T-helper 1 cell treated with Interleukin-12 subunit alpha and Interleukin-12 subunit beta and Interleukin-4 antibody, amounts not matched to agents 30 ng/mL and 1 ng/mL, for 36 hours (primary cell): ENCODE measurements at regions not wholly inside any gene's neighbourhood (a gene's known extent, or its start where the extent isn't known, plus 50 kb on each side); places are given as distances from the start of the nearest gene placed in this dataset.

Experiments used
- intact Hi-C: fragments of 100-400 bp; cut with micrococcal nuclease; formaldehyde crosslinking; loops from one replicate; pipeline ENCODE4 v1.15.1; 2024

DNA sequence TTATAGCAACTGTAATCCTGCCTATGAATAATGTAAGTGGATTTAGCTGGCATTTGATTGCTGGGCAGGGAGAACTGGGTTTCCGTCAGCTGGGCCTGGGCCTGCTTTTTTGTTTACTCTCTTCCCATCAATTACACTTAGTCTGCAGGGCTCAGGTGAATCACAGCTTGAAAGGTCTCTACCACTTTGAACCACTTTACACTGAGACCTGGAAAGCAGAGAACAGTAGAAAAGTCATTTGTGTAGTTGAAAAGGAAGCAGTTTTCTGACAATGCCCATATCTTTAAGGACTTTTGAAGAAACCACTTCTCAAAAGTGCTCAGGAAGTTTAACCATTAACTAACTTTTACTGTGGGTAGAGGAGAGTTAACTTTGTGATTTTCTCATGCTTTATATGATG, 315.4 kb upstream of the SASH1 start:
- intact Hi-C loops = no loop called here

DNA sequence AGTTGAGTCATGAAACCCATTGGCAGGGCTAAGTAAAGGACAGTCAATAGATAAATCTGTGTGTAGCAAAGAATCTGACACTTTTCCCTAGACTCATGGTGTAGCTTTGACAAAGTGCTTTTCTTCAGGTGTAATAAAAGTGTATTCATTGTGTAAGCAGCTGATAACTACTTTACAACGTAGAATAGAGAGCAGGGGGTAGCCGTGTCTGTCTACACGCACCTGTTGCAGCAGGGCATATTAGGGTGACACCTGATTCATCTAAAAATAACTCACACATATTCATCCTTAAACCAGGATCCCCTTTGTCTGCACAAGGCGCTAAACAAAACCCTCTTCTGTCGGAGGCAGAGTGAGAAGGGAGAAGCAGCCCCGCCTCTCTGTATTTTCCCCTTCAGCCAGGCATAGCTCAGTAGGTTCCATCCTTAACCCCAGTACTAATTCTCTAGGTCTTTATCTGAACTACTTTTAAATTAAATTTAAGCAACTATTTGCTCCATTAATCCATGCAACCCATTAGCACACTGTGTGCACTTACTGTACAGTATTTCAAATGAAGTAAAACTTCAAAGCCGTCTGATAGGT, 306.7 kb upstream of the SASH1 start:
- intact Hi-C loops = no loop called here

DNA sequence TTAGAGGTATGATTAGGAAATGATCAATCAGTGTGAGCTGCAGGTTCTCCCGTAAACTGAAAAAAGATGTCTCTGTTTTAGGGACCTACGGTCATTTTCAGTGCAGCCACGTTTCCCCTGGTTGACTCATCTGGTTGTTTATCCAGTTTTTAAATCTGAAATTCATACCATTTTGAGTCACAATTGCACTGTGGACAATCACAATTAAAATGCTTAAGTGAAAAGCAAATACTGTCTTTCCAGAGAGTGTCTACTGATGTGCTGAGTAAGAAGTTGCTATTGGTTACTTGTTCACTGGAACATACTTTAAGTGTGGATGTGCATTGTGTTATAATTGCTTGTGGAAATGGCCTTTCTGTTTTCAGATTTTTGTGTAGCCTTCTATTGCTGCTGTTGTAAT, 305.1 kb upstream of the SASH1 start:
- intact Hi-C loops = no loop called here

DNA sequence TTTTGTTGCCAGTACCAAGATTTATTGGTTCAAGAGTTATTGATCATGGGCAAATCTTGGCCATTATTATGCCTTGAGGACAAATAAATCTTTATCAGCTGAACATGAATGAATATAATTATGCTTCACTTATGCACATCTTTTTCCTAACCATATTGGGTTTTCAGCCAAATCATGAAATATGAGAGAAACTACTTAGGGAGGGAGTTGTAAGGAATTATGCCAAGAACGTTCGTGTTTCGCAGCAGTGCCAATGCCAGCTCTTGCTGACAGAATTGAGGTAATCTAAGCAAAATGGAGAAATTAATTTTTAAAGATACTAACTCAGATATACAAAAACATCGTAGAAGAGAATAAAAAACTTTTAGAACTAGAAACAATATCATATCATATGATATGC, 301.1 kb upstream of the SASH1 start:
- intact Hi-C loops = no loop called here

DNA sequence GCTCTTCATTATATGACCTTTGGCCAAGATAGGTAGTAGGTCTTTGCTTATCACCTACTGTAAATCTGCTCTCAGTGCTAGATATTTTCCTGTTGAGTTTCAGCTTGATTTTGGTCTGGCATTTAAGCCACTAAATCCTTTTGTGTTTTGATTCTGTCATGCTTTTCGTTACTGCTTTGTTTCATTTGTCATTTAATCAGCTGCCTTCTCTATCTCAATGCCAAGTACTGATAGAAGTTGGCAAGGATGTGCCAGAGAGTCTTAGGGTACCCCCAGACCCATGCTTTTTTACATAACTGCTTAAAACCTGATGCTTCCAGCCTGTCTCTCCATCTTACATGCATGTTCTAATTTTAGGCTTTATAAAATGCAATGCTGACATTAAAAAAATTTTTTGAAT, 300.1 kb upstream of the SASH1 start:
- intact Hi-C loops = no loop called here

DNA sequence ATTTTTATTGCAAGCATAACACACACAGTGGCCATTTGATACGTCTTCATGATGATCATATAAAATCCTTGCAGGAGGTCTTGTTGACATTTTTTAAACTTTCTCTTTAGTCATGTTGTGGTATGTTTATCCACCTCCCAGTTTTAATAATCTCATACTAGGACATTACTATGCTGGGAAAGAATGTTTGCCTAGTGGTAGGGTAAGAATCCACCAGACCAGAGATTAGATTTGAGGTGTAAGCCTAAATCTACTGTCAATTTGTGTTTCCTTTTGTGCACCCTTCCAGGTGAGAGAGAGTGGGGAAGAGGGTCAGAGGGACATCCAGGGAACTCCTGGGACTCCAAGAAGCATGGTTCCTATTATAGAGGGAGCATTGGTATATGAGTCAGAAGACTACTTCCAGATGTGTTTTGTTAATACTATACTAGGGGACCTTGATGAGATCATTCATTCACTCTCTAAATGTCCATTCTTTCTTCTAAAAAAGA, 298.3 kb upstream of the SASH1 start:
- intact Hi-C loops = no loop called here

DNA sequence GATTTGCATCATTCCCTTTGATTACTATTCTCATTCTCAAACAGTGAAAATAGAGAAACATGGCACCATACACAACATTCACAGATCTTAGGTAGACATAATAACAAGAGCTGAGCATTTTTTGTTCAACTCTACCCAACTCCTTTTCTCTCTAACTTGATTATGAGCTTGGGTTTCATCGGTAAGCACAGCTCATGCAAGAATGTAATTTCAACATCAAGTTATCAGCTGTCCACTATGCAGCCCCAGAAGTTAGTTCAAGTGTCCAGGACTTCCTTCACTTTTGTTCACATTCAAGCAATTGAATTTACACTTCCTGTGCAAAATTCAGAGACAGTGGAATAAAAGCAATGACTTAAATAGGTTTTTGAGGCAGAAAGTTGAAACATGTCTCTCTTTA, 297.7 kb upstream of the SASH1 start:
- intact Hi-C loops = no loop called here

DNA sequence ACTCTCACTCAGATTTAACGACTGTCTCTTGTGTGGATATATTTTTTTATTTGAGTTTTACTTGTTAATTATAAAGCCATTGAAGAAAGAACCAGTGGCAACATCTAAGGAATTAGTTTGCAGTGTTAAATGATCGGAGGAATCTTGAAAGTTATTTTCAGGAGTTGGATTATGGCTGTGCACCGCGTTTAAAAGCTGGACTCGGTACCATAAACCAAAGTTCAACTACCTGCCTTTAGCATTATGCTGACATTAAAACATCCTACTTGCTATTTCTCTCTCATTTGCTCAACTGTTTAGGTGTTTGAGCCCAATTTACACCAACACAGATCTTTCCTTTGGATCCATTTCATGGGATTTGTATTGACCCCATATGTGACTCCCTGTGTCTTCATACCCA, 289.4 kb upstream of the SASH1 start:
- intact Hi-C loops = no loop called here

DNA sequence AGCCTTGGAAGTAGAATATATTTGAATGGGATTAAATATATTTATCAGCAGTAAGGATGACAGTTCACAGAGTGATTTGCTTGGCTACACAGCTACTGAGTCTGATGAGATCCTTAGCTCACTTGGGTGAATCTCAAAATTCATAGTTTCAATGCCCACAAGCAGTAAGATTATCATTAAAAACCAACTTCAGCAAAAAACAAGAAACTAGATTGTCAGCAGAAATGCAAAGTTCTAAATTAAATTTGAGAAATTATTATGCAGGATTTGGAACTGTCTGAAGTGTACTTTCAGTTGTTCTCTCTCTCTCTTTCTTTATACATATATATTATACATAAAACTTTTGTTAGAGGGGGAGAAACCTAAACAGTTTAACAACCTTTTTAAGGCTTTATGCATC, 288.8 kb upstream of the SASH1 start:
- intact Hi-C loops = no loop called here

DNA sequence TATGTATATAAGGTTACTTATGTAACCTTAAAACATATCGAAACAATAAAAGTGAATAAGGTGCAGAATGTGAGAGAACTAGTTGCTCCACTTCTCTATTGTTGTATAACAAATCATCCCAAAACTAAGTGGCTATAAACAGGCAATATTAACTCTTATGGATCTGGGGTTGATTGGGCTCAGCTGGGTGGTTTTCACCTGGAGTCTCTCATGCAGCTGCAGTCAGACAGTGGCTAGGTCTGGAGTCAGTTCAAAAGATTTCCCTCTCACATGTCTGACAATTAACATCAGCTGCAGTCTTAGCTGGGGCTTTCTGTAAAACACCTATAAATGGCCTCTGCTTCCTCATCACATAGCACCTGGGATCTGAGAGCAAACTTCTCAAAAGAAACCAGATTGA, 288.4 kb upstream of the SASH1 start:
- intact Hi-C loops = no loop called here

DNA sequence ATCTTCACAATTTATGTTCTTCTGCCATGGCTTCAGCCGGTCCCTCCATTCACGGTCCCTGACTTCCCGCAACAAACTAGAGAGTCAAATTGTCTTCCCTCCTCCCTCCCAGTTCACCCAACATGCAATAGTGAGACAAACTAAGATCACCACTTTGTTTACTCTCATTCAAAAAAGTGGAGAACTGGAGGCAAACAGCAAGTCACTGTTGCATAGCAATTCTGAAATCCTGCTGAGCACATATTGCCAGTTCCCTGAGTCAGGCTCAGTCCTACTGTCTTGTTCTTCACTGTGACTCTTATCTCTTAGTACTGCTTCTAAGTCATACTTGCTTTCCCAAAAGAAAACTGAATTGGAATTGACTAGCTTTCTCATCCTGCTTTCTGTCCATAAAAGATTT, 287.2 kb upstream of the SASH1 start:
- intact Hi-C loops = no loop called here

DNA sequence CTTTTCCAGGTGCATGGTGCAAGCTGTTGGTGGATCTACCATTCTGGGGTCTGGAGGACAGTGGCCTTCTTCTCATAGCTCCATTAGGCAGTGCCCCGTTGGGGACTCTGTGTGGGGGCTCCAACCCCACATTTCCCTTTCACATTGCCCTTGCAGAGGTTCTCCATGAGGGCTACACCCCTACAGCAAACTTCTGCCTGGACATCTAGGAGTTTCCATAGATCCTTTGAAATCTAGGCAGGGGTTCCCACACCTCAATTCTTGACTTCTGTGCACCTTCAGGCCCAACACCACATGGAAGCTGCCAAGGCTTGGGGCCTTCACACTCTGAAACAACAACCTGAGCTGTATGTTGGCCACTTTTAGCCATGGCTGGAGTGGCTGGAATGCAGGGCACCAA, 282.8 kb upstream of the SASH1 start:
- intact Hi-C loops = no loop called here

DNA sequence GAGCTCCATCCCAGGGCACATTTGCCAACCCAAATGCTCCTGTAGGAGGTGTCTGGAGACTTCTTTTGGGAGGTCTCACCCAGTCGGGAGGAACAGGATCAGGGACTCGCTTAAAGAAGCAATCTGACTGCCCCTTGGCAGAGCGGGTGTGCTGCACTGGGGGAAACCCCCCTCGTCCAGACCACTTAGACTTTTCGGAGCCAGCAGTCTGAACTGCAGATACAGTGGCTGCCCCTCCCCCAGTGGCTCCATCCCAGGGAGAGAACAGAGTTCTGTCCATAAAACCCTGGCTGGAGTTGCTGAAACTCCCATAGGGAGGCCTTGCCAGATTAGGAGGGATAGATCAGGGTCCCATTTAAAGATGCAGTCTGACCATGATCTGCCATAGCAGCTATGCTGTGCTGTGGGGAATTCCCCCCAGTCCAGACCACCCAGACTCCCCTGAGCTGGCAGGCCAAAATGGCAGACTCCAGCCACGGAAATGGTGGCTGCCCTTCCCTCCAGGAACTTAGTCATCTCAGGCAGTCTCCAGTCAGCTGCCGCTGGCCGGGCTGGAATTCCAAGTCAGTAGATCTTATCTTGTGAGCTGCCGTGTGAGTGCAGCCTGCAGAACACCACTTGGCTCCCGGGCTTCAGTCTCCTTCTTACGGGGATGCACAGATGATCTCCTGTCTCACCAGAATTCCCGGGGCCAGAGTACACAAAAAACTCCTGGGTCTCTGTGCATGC, 278.1 kb upstream of the SASH1 start:
- intact Hi-C loops = no loop called here

DNA sequence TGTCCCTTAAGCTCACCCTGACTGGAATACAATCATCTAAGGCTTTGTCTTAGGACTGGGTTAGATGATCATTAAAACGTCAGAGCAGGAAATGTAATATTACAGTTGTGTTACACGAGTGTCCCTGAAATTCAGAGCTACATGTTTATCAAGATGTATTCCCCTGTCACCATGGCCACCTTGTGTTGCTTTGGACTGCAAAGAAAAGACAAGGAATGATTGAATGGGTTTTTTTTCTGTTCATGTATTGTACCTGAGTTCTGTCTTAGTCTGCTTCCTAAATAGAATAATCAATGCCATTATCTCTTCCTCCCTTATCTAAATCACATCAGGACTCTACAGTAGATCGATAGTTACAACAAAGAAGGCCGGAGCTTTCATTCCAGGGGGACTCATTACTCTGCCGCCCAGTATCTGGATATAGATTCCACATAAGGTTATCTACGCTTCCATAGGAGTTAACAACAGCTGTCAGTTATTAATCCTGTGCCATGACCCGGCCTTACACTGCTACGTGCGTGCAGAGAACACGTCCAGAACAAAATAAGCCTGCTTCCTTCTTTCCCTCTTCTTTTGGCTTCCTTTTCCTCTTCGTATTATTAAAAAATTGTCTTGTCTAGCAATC, 274.1 kb upstream of the SASH1 start:
- intact Hi-C loops = no loop called here

DNA sequence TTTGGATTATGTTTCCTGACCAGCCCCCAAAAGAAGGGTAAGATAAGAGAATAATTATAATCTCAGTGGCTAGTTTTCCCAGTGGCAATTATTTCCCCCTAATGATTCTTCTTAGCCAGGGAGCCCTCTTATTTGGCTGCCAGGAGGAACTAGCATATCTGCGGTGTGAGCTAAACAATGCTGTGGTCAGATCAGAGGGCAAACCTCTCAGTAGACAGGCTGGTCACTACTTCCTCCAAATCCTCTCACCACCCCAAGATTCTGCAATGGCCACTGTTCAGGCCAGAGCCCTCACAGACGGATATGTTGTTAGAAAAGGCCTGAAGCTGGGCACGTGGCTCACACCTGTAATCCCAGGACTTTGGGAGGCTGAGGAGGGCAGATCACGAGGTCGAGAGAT, 273.4 kb upstream of the SASH1 start:
- intact Hi-C loops = no loop called here

DNA sequence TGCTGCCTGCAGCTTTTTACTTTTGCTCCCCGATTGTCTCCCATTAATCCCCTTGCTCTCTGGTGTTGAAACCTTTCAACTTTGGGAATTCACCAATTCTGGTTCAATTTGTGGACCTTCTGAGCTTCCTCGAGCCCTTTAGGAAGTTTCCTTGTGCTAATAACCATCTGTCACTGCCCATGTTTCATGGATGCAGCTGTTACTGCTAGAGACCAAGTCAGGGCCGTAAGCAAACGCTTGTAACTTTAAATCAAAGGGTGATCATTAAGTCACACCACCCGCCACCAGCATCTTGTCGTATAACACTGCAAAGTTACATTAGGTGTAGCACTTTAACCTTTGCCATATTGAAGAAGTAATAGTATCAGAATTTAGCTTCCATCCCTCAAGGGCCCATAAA, 268.3 kb upstream of the SASH1 start:
- intact Hi-C loops = no loop called here

DNA sequence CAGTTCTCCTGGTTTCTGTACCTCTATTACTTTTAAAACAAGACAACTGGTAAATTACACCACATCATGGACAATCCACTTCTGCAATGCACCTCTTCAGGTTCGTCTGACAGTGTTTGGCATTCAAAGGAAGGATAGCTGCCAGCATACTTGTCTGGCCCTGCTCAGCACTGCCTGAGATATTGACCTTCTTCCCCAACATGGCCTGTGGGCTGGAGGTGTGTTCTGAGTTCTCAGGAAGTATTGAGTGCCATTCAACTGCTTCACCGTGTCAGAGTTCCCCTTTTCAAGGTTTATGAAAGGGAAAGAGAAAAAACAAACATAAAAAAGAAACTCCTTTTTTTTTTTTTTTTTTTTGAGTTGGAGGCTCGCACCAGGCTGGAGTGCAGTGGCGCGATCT, 267.9 kb upstream of the SASH1 start:
- intact Hi-C loops = no loop called here

DNA sequence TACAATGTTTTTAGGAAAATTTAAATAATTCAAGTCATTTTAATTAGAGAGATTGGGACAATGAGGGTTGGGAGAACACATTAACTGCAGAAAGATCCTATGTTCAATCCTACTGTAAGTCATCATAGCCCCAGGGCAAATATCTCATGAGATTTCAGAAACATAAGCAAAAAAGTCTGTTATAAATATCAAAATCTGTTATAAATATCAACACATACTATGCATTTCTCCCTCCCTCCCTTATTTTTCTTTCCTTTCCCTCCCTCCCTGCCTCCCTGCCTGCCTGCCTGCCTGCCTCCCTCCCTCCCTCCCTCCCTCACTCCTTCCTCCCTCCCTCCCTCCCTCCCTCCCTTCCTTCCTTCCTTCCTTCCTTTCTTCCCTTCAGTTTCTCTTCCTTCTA, 267.3 kb upstream of the SASH1 start:
- intact Hi-C loops = no loop called here

DNA sequence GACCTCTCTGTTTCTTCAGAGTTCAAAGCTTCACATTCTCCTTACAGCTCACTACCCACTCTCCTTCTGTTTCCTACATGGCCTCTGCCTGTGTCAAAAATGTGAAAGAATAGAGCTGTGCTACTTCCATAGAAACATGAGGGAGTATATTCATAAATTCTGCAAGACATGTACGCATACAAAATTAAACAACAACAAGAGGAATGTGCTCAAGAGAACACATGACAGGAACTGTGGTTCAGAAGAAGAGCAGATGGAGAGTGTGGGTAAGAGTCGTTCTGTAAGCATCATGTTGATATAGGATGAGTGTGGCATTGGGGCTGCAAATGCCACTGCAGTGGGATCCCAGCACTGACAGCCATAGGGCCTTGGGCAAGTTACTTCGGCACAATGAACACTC, 266.6 kb upstream of the SASH1 start:
- intact Hi-C loops = no loop called here

DNA sequence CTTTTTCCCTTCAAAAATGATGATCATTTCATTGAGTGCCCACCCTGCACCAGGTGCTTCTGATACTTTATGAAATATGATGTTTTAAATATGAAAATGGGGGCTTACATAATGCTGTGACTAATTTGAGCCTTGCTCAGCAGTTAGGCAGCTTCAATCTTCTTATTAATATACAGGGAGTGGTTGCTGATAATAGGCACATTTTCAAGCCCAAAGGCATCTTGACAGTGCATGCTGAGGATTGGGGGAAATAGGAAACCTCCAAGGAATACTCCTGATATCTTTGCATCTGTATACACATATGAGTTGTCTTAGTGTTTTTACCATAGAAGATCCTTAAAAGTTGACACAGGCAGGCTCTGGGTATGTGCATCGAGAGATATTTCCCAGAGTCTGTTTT, 262.3 kb upstream of the SASH1 start:
- intact Hi-C loops = no loop called here

DNA sequence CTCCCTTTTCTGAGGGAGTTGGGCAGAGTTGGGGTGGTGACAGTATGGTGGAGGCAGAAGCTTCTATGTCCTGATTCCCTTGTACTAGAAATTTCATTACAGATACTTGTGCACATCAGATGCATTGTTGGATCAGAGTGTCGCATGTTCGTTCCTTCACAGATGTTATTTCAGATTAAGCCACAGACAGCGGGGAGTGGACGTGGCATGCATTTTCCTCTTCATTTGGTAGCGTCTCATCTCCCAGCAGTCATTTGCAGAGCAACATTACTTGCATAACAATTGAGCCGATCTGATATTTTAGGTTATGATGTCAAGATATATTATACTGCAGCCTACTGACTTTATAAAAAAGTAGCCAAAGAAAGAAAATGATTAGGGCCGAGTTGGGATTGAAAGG, 261.6 kb upstream of the SASH1 start:
- intact Hi-C loops = no loop called here

DNA sequence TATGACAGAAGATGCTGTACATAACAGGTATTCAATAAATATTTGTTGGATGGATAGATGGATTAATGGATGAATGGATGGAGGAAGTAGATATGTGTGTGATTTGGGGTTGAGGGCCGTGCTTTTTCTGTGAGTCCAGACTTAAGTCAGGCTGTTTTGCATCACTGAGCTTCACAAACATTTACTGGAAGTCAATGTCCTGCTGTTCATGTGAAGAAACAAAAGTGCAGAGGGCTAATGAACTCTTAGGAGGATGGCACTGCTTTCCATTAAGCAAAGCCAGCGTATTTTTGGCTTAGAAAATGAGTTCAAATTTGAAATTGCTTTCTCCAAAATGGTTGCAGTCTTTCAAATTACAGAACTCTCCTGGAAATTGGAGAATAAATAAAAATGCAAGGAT, 260.6 kb upstream of the SASH1 start:
- intact Hi-C loops = no loop called here

DNA sequence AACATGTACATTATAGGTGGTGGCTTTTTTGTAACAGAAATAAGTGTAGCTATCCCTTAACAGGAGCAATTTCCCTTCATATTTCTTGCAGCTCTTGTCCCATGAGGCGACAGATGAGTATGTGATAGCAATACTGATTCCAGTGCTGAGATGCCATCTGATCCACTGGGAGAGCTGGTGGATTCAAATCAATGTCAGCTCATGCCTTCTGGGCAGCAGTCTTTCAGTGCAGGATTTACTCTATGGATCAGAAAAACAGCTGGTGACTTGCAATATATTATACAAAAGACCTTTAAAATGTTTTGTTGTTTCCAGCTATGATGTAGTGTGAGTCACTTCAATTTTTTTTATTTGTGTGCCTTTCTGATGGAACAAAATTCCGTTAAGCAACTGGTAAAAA, 259.9 kb upstream of the SASH1 start:
- intact Hi-C loops = no loop called here
